ENCODE measurements at regions not wholly inside any gene's neighbourhood (a gene's known extent, or its start where the extent isn't known, plus 50 kb on each side); places are given as distances from the start of the nearest gene placed in this dataset.
"Not testable (repeated sequence)": the region's sequence is repeated elsewhere in the genome, so short reads cannot be mapped to it uniquely, and the experiment has no call there.

GRCh38 chr6:164045082-164045481 lies 630.6 kb downstream of the QKI start:
- no peak for DNase-seq

DNA sequence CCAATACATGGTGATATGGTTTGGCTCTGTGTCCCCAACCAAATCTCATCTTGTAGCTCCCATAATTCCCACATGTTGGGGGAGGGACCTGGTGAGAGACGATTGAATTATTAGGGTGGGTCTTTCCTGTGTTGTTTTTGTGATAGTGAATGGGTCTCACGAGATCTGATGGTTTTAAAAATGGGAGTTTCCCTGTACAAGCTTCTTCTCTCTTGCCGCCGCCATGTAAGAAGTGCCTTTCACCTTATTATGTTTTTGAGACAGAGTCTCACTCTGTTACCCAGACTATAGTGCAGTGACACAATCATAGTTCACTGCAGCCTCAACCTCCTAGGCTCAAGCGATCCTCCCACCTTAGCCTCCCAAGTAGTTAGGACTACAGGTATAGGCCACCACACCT lies 629.1 kb downstream of the QKI start:
- DNase-seq: not testable (repeated sequence)

DNA sequence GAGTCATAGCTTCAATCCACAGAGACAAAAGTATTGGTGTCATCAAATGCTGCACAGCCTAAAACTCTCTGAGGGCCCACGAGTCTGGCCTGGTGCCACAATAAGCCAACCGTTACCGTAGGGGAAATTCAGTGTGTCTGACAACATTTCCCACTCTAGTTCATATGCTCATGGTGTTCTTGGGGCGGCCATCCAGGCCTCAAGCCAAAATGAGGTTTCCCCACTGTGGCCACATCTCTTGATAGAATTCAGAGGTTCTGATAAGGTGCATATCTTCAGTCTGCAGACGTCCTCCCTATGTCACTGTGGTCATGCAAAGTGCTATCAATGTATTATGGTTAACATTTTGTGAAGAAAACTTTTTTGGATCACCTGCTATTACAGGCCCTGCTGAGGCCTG lies 627.7 kb downstream of the QKI start:
- DNase-seq: no peak

DNA sequence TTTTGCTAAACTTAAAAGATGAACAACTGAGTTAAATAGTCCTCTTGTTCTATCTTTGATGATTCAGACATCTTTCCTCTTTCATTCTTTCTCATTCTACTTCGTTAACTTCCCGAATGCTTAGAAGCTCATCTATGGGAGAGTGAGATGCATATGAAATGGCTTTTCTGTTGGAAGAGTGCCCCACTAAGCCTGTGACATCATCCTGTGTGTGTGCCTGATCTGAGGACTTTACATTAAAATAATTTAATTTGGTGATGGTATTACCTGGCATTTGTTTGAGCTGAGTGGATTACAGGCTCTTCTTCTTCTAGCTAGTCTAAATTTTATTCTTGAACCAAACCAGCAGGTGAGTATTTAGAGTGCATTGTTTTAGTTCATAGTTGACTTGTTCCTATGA lies 626.5 kb downstream of the QKI start:
- DNase-seq: no peak

- peak; percentile 56 for DNase-seq
Measured at GRCh38 chr6:164039954-164040375, 625.4 kb downstream of the QKI start.

GRCh38 chr6:164037171-164037870 lies 622.8 kb downstream of the QKI start:
- no peak for DNase-seq

- DNase-seq: no peak
Measured at GRCh38 chr6:164035900-164036485, 621.5 kb downstream of the QKI start.

GRCh38 chr6:164034602-164035140 lies 620.2 kb downstream of the QKI start:
- DNase-seq: no peak

DNA sequence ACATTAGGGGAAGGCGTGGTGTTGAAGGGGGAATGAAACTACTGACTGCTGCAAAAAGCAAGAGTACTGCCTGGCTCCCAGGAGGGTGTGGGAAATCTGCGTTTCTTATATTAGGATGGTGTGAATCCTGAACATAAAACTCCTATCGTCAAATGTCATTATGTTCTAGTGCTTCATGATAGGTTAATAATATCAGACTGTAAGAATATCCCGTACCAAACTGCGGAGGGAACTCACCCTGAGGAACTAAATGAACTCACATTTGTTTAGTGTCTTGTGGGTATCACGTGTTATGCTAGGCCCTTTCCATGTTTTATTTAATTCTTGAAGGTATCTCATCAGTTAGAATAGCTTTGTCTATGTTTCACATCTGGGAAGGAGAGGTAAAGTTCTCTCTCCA lies 610.7 kb downstream of the QKI start:
- no peak for DNase-seq

DNA sequence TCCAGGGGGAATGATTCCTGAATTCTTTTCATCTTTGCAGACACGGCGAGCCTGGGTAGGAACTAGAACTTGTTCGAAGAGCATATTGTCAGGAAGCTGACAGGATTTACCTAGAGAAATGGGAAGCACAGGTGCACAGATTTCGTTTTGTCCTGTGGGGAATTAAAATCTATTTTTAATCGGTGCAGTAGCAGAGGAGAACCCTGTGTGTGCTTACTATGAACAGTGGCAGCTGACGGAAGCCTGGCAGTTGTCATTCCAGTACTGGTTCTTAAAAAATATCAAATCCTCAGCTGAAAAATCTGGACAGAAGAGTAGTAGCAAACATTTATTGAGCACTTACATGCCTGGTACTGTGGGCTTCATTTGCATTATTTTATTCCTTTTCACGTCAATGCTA lies 609.0 kb downstream of the QKI start:
- DNase-seq: no peak

DNA sequence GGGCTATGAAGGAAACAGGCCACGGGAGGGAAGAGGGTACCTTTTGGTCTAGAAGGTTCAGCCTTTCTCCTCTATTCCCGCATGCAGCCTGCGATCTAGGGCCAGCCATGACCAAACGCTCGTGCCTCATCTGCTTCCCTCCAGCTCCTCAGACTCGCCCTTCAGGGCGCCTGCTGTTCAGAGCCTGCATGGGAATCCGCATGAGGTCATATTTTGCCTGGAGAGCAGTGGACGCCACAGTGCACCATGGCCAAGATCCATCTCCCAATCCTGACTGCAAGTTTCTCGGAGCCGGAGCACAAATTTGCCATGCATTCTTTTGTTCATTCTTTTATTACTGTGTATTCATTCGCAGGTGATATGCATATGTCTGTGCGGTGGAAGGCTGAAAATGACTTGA lies 608.1 kb downstream of the QKI start:
- no peak for DNase-seq

DNA sequence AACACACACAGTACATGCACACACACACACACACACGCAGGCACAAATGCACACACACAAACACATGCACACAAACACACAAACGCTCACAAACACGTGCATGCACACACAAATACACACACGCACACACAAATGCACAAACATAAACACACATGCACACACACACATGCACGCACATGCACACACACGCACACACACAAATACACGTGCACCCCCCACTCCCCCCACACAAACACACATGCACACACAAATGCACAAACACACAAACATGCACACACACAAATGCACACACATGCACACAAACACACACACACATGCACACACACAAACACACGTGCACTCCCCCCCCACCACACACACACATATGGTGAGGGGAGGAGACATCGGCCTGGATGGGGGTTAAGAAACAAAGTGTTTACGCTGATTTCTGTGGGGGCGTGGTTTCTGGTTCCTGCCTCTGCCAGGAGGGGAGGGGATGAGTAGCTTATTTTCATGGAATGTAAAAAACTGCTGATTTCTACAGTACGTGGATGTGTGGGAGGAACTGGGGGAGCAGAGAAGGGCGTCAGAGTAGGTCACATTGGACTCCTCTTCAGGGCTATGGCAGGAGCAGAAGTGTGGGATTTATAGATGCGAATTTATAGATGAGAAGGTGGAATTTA lies 607.2 kb downstream of the QKI start:
- DNase-seq: no peak

- no peak for DNase-seq
Measured at GRCh38 chr6:164020142-164020541, 605.6 kb downstream of the QKI start.

DNA sequence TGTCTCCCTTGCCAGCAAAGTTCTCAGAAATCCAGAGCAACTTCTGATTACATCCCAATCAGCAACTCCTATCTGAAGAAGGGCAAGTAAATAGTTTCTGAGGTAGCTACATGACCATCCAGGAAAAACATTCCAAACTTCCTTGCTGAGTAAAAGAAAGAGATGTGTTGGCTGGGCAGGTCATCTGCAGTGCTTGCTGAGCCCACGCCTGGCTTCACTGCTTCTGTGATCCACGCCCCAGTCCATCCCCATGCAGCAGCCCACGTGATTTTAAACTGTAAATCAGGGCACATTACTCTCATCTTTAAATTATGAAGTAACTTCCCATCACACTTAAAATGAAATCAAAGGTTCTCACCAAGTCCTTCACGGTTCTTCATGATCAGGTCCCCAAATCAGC lies 603.6 kb downstream of the QKI start:
- no peak for DNase-seq

DNA sequence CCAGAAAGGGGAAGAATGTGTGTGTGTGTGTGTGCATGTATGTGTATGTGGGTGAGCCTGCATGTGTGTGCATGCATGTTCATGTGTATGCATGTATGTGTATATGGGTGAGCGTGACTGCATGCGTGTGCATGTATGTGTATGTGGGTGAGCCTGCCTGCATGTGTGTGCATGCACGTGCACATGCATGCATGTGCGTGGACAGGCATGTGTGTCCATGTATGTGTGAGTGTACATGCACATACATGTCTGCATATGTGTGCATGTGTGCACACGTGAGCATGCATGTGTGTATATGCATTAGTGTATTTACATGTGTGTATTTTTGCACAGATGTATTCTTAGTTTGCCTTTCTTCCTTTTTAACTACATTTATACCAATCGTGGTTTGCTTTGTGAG lies 601.5 kb downstream of the QKI start:
- no peak for DNase-seq

- DNase-seq: no peak
Measured at GRCh38 chr6:164015088-164015484, 600.6 kb downstream of the QKI start.

- no peak for DNase-seq
Measured at GRCh38 chr6:164014346-164015087, 600.0 kb downstream of the QKI start.

DNA sequence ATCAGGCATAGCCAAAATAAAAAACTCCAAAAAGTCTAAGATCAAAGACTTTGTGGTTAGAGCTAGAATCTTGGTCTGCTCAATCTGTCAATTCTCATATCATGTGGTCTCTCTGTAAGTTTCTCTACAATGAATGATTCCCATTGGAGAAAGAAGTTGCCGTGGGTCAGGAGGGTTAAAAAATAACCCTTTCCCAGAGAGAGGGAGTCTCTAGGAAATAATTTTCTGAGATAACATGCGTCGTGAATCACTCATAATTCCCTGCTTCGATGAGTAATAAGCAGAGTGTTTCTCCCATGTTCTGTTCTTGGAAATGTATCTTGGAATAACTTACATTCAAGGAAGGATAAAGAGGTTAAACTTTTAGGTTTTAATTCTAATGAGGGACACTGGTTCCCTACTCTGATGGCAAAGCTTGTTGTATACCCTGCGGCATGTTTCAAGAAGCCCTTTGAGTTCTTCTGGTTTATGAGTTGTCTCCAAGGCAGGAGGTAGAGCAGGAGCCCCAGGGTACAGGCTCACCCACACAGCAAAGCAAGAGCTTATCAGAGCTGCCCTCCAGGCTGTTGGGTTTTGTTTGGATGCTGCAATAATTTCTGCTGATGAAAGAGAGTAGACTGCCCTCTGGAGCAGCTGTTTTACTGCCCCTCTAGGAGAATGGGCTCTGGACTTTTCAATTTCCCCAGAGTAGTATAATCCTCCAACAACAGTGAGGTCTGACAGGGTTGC lies 599.1 kb downstream of the QKI start:
- no peak for DNase-seq

DNA sequence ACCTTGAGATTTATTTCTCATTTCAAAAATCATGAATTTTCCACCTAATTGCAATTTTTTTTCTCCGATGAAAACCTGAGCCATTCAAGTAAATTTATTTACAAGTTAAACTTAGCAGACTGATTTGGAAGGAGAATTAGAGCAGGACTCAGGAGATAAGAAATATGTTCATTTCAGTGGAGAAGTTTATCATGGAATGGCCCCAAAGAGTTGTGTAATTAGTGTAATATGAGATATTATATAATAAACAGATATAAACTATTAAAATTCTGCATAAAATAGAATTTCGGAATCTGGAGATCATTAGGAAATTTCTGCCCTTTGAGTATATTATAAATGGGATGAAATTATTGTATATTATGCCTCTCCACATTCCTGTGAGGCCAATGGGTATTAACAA lies 596.8 kb downstream of the QKI start:
- DNase-seq: no peak

DNA sequence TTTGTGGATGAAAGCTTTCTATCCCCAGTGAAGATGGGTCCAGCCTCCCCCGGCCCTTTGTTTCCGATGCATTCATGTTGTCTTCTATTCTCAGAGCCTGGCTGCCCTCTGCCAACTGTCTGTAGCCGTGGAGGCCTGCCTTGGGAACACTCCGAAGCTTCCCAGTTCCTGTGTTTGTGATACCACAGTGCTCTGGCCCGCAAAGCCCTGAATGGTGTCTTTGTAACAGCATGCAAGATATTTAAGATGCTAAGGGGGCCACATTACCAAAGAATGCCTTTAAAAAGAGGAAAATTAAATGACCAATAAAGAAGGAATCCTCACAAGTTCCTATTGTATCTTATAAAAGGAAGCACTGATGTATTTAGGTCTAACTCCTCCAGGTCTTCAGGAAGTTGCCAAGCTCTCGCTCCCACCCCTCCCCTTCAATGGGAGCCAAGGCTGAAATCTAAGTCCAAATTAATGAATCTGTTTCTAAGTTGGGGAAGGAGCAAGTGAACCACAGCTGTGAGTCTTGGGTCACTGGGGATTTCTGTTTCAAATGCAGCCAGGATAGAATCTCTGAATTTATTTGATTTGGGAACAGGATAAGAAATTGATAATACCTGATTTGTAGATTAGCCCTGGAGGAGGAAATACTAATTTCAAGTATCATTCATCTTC lies 596.1 kb downstream of the QKI start:
- DNase-seq: no peak

GRCh38 chr6:164008902-164009301 lies 594.4 kb downstream of the QKI start:
- no peak for DNase-seq

DNA sequence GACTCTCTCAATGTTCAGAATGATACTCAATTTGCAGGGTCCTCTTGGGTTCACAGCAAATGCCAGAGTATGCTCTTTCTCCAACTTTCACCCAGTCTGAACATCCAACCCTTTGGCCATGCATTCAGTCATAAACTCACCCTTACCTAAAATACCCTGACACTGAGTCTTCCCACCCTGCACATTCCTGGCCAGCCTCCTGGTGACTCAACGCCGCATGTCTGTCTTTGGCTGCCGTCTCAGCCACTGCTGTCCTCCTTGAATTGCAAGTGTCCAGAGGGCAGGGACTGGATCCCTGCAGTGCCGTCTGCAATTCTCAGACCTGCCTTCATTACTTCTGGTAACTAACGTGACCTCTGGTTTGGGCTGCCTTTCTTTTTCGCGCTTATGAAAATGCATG lies 593.4 kb downstream of the QKI start:
- no peak for DNase-seq
